ENCODE measurements at regions not wholly inside any gene's neighbourhood (a gene's known extent, or its start where the extent isn't known, plus 50 kb on each side); places are given as distances from the start of the nearest gene placed in this dataset.

- Mint-ChIP-seq H3K9me3 (ENCODE audit: insufficient read depth) (no peaks in the 10 kb centered on the region), H3K27me3 (ENCODE audit: low read depth) (no peaks in the 10 kb centered on the region), H3K4me3 (no peak overlapping the region), H3K36me3 (ENCODE audit: low read depth) (no peaks in the 10 kb centered on the region), H3K4me1 (ENCODE audit: low read depth) (no peaks in the 10 kb centered on the region), H3K27ac (no peak overlapping the region)
- ATAC-seq (no peak), DNase-seq (no peak)
- ChIA-PET CTCF (no interaction called here), POLR2A (no interaction called here)
These were observed 146.8 kb downstream of the CDC5L start for GRCh38 chr6:44534291-44534690.

GRCh38 chr6:44535446-44535845 is 147.9 kb downstream of the CDC5L start:
- no peak for ATAC-seq
- ChIA-PET CTCF (no interaction called here), POLR2A (no interaction called here)
- no peak overlapping the region for H3K4me3 Mint-ChIP-seq
- no peaks in the 10 kb centered on the region for H3K9me3 Mint-ChIP-seq (ENCODE audit: insufficient read depth)
- DNase-seq, result no peak
- no peaks in the 10 kb centered on the region for H3K36me3 Mint-ChIP-seq (ENCODE audit: low read depth)
- no peaks in the 10 kb centered on the region for H3K27me3 Mint-ChIP-seq (ENCODE audit: low read depth)
- H3K4me1 Mint-ChIP-seq (ENCODE audit: low read depth), result no peaks in the 10 kb centered on the region
- no peak overlapping the region for H3K27ac Mint-ChIP-seq

- CTCF ChIA-PET, result no interaction called here
- Mint-ChIP-seq H3K4me3 (no peak overlapping the region), H3K4me1 (ENCODE audit: low read depth) (no peaks in the 10 kb centered on the region), H3K27me3 (ENCODE audit: low read depth) (no peaks in the 10 kb centered on the region), H3K27ac (no peak overlapping the region), H3K9me3 (ENCODE audit: insufficient read depth) (no peaks in the 10 kb centered on the region), H3K36me3 (ENCODE audit: low read depth) (no peaks in the 10 kb centered on the region)
- ATAC-seq (no peak), DNase-seq (no peak)
- POLR2A ChIA-PET, result no interaction called here
These were observed 148.5 kb downstream of the CDC5L start for GRCh38 chr6:44535967-44536366.

GRCh38 chr6:44537306-44538049 is 150.0 kb downstream of the CDC5L start:
- ChIA-PET CTCF (interaction anchor here (1.0 kb wide), 1 partner anchor 68 kb away, joined by 4 read pairs; no protein-coding TSS in a partner anchor), POLR2A (no interaction called here)
- Mint-ChIP-seq H3K36me3 (ENCODE audit: low read depth) (no peaks in the 10 kb centered on the region), H3K9me3 (ENCODE audit: insufficient read depth) (no peaks in the 10 kb centered on the region), H3K4me3 (no peak overlapping the region), H3K27ac (no peak overlapping the region), H3K4me1 (ENCODE audit: low read depth) (no peaks in the 10 kb centered on the region), H3K27me3 (ENCODE audit: low read depth) (peaks cover 2% of the 10 kb centered on the region)
- DNase-seq (no peak), ATAC-seq (no peak)

GRCh38 chr6:44538131-44538806 is 150.8 kb downstream of the CDC5L start:
- Mint-ChIP-seq H3K4me1 (ENCODE audit: low read depth) (no peaks in the 10 kb centered on the region), H3K27ac (no peak overlapping the region), H3K27me3 (ENCODE audit: low read depth) (peaks cover 8% of the 10 kb centered on the region), H3K4me3 (no peak overlapping the region), H3K36me3 (ENCODE audit: low read depth) (no peaks in the 10 kb centered on the region), H3K9me3 (ENCODE audit: insufficient read depth) (no peaks in the 10 kb centered on the region)
- CTCF ChIA-PET, result interaction anchor here (1.0 to 1.6 kb wide), 2 partner anchors 63 to 69 kb away, joined by 4 to 7 read pairs; no protein-coding TSS in a partner anchor
- no peak for ATAC-seq
- DNase-seq, result no peak
- POLR2A ChIA-PET, result no interaction called here

GRCh38 chr6:44538807-44539201 is 151.3 kb downstream of the CDC5L start:
- no peak overlapping the region for H3K27ac Mint-ChIP-seq
- peaks cover 8% of the 10 kb centered on the region for H3K27me3 Mint-ChIP-seq (ENCODE audit: low read depth)
- H3K4me1 Mint-ChIP-seq (ENCODE audit: low read depth), result no peaks in the 10 kb centered on the region
- ATAC-seq (no peak), DNase-seq (no peak)
- ChIA-PET CTCF (interaction anchor here (1.6 kb wide), 1 partner anchor 63 kb away, joined by 7 read pairs; no protein-coding TSS in a partner anchor), POLR2A (no interaction called here)
- H3K36me3 Mint-ChIP-seq (ENCODE audit: low read depth), result no peaks in the 10 kb centered on the region
- H3K4me3 Mint-ChIP-seq, result no peak overlapping the region
- no peaks in the 10 kb centered on the region for H3K9me3 Mint-ChIP-seq (ENCODE audit: insufficient read depth)

- no peak for DNase-seq
- Mint-ChIP-seq H3K36me3 (ENCODE audit: low read depth) (no peaks in the 10 kb centered on the region), H3K4me1 (ENCODE audit: low read depth) (no peaks in the 10 kb centered on the region), H3K27me3 (ENCODE audit: low read depth) (peaks cover 8% of the 10 kb centered on the region), H3K9me3 (ENCODE audit: insufficient read depth) (no peaks in the 10 kb centered on the region), H3K4me3 (no peak overlapping the region), H3K27ac (no peak overlapping the region)
- no peak for ATAC-seq
- ChIA-PET POLR2A (no interaction called here), CTCF (interaction anchor here (1.6 kb wide), 1 partner anchor 64 kb away, joined by 7 read pairs; no protein-coding TSS in a partner anchor)
These were observed 152.3 kb downstream of the CDC5L start for GRCh38 chr6:44539701-44540355.

GRCh38 chr6:44540881-44541280 is 153.4 kb downstream of the CDC5L start:
- Mint-ChIP-seq H3K9me3 (ENCODE audit: insufficient read depth) (no peaks in the 10 kb centered on the region), H3K27ac (no peak overlapping the region), H3K27me3 (ENCODE audit: low read depth) (peaks cover 9% of the 10 kb centered on the region), H3K4me1 (ENCODE audit: low read depth) (no peaks in the 10 kb centered on the region), H3K4me3 (no peak overlapping the region), H3K36me3 (ENCODE audit: low read depth) (no peaks in the 10 kb centered on the region)
- DNase-seq, result no peak
- ChIA-PET CTCF (interaction anchor here (1.0 kb wide), 1 partner anchor 65 kb away, joined by 3 read pairs; no protein-coding TSS in a partner anchor), POLR2A (no interaction called here)
- no peak for ATAC-seq

- H3K4me1 Mint-ChIP-seq (ENCODE audit: low read depth), result no peaks in the 10 kb centered on the region
- CTCF ChIA-PET, result no interaction called here
- ATAC-seq (no peak), DNase-seq (no peak)
- POLR2A ChIA-PET, result no interaction called here
- H3K36me3 Mint-ChIP-seq (ENCODE audit: low read depth), result no peaks in the 10 kb centered on the region
- H3K9me3 Mint-ChIP-seq (ENCODE audit: insufficient read depth), result no peaks in the 10 kb centered on the region
- H3K27ac Mint-ChIP-seq, result no peak overlapping the region
- peaks cover 12% of the 10 kb centered on the region for H3K27me3 Mint-ChIP-seq (ENCODE audit: low read depth)
- no peak overlapping the region for H3K4me3 Mint-ChIP-seq
These were observed 155.1 kb downstream of the CDC5L start for GRCh38 chr6:44542401-44543116.

DNA sequence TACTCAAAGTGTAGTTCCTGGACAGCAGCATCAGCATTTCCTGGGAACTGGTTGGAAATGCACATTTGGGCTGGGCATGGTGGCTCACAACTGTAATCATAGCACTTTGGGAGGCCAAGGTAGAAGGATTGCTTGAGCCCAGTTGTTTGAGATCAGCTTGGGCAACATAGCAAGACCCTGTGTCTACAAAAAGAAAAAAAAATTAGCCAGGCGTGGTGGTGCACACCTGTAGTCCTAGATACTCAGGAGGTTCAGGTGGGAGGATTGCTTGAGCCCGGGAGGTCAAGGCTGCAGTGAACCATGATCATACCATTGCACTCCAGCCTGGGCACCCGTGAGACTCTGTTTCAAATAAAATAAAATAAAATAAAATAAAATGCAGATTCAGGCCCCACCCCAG is 156.2 kb downstream of the CDC5L start:
- Mint-ChIP-seq H3K4me1 (ENCODE audit: low read depth) (no peaks in the 10 kb centered on the region), H3K27ac (no peak overlapping the region), H3K27me3 (ENCODE audit: low read depth) (peaks cover 12% of the 10 kb centered on the region), H3K4me3 (no peak overlapping the region), H3K9me3 (ENCODE audit: insufficient read depth) (no peaks in the 10 kb centered on the region), H3K36me3 (ENCODE audit: low read depth) (no peaks in the 10 kb centered on the region)
- ATAC-seq (no peak), DNase-seq (no peak)
- CTCF ChIA-PET, result no interaction called here
- POLR2A ChIA-PET, result no interaction called here

- DNase-seq (no peak), ATAC-seq (no peak)
- Mint-ChIP-seq H3K4me3 (no peak overlapping the region), H3K9me3 (ENCODE audit: insufficient read depth) (no peaks in the 10 kb centered on the region), H3K27me3 (ENCODE audit: low read depth) (peaks cover 12% of the 10 kb centered on the region), H3K27ac (no peak overlapping the region), H3K36me3 (ENCODE audit: low read depth) (no peaks in the 10 kb centered on the region), H3K4me1 (ENCODE audit: low read depth) (no peaks in the 10 kb centered on the region)
- CTCF ChIA-PET, result no interaction called here
- POLR2A ChIA-PET, result no interaction called here
These were observed 157.7 kb downstream of the CDC5L start for GRCh38 chr6:44545224-44545623.

DNA sequence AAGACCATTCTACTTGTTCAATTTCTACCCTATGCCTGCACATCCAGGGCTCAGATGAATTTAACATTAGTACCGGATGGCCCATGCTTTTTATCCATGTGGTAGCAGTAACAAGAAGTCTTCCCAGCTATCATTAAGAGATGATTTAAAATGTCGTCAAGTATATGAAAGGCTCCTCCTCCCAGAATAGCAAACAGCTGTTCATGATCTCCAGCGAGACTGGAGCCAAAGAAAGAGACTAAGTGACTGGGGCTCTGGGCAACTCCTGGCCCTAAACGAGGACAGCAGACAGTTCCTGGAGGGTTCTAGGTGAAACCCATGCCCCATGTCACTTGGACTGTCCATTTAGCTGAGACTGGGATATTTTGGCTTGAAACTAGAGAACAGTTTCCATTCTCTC is 160.8 kb downstream of the CDC5L start:
- Mint-ChIP-seq H3K9me3 (ENCODE audit: insufficient read depth) (no peaks in the 10 kb centered on the region), H3K36me3 (ENCODE audit: low read depth) (no peaks in the 10 kb centered on the region), H3K4me3 (no peak overlapping the region), H3K27ac (no peak overlapping the region), H3K4me1 (ENCODE audit: low read depth) (no peaks in the 10 kb centered on the region), H3K27me3 (ENCODE audit: low read depth) (peaks cover 4% of the 10 kb centered on the region)
- ChIA-PET POLR2A (no interaction called here), CTCF (no interaction called here)
- ATAC-seq (no peak), DNase-seq (no peak)
